DOHH2 (cell line): ENCODE measurements at regions not wholly inside any gene's neighbourhood (a gene's known extent, or its start where the extent isn't known, plus 50 kb on each side); places are given as distances from the start of the nearest gene placed in this dataset.

Source experiments
- CTCF ChIP-seq: fragments of 200-600 bp; sonication (generic); IDR thresholded peaks from one replicate; pipeline ENCODE4 v1.5.1; 2014; ENCODE audit warnings: antibody characterized with exemption, mild to moderate bottlenecking, low read depth, low read length; ENCODE audit not compliant: poor library complexity, severe bottlenecking
- EZH2phosphoT487 ChIP-seq: fragments of 200-600 bp; sonication (generic); IDR thresholded peaks from 2 replicates; pipeline ENCODE4 v1.6.1; 2017; ENCODE audit warnings: borderline replicate concordance, mild to moderate bottlenecking, antibody characterized with exemption, low read length, moderate library complexity, mixed read lengths

GRCh38 chr20:50395251-50395729 lies 114.9 kb upstream of the PTPN1 start:
- TF ChIP-seq CTCF (no peak), EZH2phosphoT487 (no peak)
